ENCODE measurements at regions not wholly inside any gene's neighbourhood (a gene's known extent, or its start where the extent isn't known, plus 50 kb on each side); places are given as distances from the start of the nearest gene placed in this dataset.

DNA sequence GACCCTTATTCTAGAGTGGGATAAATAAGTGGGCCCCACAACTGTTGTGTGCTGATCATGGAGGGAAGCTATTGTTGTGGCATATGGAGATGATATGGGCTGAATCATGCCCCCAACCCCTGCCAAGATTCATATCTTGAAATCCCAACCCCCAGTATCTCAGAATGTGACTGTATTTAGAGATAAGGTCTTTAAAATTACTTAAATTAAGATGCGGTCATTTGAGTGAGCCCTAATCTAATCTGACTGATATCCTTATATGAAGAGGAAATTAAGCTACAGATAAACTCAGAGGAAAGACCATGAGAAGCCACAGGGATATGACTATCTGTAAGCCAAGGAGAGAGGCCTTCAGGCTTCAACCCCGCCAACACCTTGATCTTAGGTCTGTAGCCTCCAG is 188.3 kb upstream of the RND3 start:
- Histone ChIP-seq H3K9me3 (replicated peaks; ENCODE audit: insufficient read depth, low read length) (no peaks in the 10 kb centered on the region), H3F3A (ENCODE audit: insufficient read depth, low read length) (no peaks in the 10 kb centered on the region), H3K4me3 (ENCODE audit: low read length) (no peak overlapping the region), H3K27me3 (replicated peaks; ENCODE audit: insufficient read depth, low read length) (no peaks in the 10 kb centered on the region), H3K36me3 (replicated peaks; ENCODE audit: insufficient read depth, low read length) (no peaks in the 10 kb centered on the region), H2AFZ (ENCODE audit: low read length) (no peak overlapping the region), H3K79me2 (ENCODE audit: low read length) (no peaks in the 10 kb centered on the region), H3K4me2 (ENCODE audit: low read depth, low read length) (no peak overlapping the region), H3K9me2 (replicated peaks; ENCODE audit: insufficient read depth, low read length) (no peaks in the 10 kb centered on the region), H4K20me1 (ENCODE audit: insufficient read depth, low read length) (no peaks in the 10 kb centered on the region), H3K27ac (ENCODE audit: low read length) (no peak overlapping the region), H3K4me1 (ENCODE audit: low read length) (no peaks in the 10 kb centered on the region), H3K9ac (ENCODE audit: low read length) (no peak overlapping the region)
- no peak for DNase-seq
- TF ChIP-seq EZH2phosphoT487 (IDR thresholded peaks at IDR 0.05; ENCODE audit: low read length) (no peak), EZH2 (optimal IDR thresholded peaks at IDR 0.05; ENCODE audit: low read depth, low read length) (no peak)
- TF ChIP-seq, protein P1, sequence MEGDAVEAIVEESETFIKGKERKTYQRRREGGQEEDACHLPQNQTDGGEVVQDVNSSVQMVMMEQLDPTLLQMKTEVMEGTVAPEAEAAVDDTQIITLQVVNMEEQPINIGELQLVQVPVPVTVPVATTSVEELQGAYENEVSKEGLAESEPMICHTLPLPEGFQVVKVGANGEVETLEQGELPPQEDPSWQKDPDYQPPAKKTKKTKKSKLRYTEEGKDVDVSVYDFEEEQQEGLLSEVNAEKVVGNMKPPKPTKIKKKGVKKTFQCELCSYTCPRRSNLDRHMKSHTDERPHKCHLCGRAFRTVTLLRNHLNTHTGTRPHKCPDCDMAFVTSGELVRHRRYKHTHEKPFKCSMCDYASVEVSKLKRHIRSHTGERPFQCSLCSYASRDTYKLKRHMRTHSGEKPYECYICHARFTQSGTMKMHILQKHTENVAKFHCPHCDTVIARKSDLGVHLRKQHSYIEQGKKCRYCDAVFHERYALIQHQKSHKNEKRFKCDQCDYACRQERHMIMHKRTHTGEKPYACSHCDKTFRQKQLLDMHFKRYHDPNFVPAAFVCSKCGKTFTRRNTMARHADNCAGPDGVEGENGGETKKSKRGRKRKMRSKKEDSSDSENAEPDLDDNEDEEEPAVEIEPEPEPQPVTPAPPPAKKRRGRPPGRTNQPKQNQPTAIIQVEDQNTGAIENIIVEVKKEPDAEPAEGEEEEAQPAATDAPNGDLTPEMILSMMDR (IDR thresholded peaks at IDR 0.05; ENCODE audit: low read length), result no peak

GRCh38 chr2:150674283-150674682 is 186.8 kb upstream of the RND3 start:
- Histone ChIP-seq H3K9me2 (replicated peaks; ENCODE audit: insufficient read depth, low read length) (no peaks in the 10 kb centered on the region), H3K4me1 (ENCODE audit: low read length) (no peaks in the 10 kb centered on the region), H4K20me1 (ENCODE audit: insufficient read depth, low read length) (no peaks in the 10 kb centered on the region), H3K27ac (ENCODE audit: low read length) (no peak overlapping the region), H3K4me3 (ENCODE audit: low read length) (no peak overlapping the region), H2AFZ (ENCODE audit: low read length) (no peak overlapping the region), H3K27me3 (replicated peaks; ENCODE audit: insufficient read depth, low read length) (no peaks in the 10 kb centered on the region), H3K79me2 (ENCODE audit: low read length) (no peaks in the 10 kb centered on the region), H3K9ac (ENCODE audit: low read length) (no peak overlapping the region), H3K36me3 (replicated peaks; ENCODE audit: insufficient read depth, low read length) (no peaks in the 10 kb centered on the region), H3F3A (ENCODE audit: insufficient read depth, low read length) (no peaks in the 10 kb centered on the region), H3K4me2 (ENCODE audit: low read depth, low read length) (no peak overlapping the region), H3K9me3 (replicated peaks; ENCODE audit: insufficient read depth, low read length) (no peaks in the 10 kb centered on the region)
- DNase-seq, result no peak
- TF ChIP-seq EZH2 (optimal IDR thresholded peaks at IDR 0.05; ENCODE audit: low read depth, low read length) (no peak), EZH2phosphoT487 (IDR thresholded peaks at IDR 0.05; ENCODE audit: low read length) (no peak)
- TF ChIP-seq, protein P1 (IDR thresholded peaks at IDR 0.05; ENCODE audit: low read length), result no peak

- no peak for DNase-seq
- Histone ChIP-seq H3K27ac (ENCODE audit: low read length) (no peak overlapping the region), H3K9me3 (replicated peaks; ENCODE audit: insufficient read depth, low read length) (no peaks in the 10 kb centered on the region), H3K9ac (ENCODE audit: low read length) (no peak overlapping the region), H3F3A (ENCODE audit: insufficient read depth, low read length) (no peaks in the 10 kb centered on the region), H3K79me2 (ENCODE audit: low read length) (no peaks in the 10 kb centered on the region), H3K4me1 (ENCODE audit: low read length) (no peaks in the 10 kb centered on the region), H3K4me3 (ENCODE audit: low read length) (no peak overlapping the region), H3K36me3 (replicated peaks; ENCODE audit: insufficient read depth, low read length) (no peaks in the 10 kb centered on the region), H3K4me2 (ENCODE audit: low read depth, low read length) (no peak overlapping the region), H2AFZ (ENCODE audit: low read length) (no peak overlapping the region), H4K20me1 (ENCODE audit: insufficient read depth, low read length) (no peaks in the 10 kb centered on the region), H3K9me2 (replicated peaks; ENCODE audit: insufficient read depth, low read length) (no peaks in the 10 kb centered on the region), H3K27me3 (replicated peaks; ENCODE audit: insufficient read depth, low read length) (no peaks in the 10 kb centered on the region)
- TF ChIP-seq EZH2 (optimal IDR thresholded peaks at IDR 0.05; ENCODE audit: low read depth, low read length) (no peak), EZH2phosphoT487 (IDR thresholded peaks at IDR 0.05; ENCODE audit: low read length) (no peak)
- TF ChIP-seq, protein P1 (IDR thresholded peaks at IDR 0.05; ENCODE audit: low read length), result no peak
These were observed 184.8 kb upstream of the RND3 start for GRCh38 chr2:150672311-150672710.
